ENCODE measurements at regions not wholly inside any gene's neighbourhood (a gene's known extent, or its start where the extent isn't known, plus 50 kb on each side); places are given as distances from the start of the nearest gene placed in this dataset.

DNA sequence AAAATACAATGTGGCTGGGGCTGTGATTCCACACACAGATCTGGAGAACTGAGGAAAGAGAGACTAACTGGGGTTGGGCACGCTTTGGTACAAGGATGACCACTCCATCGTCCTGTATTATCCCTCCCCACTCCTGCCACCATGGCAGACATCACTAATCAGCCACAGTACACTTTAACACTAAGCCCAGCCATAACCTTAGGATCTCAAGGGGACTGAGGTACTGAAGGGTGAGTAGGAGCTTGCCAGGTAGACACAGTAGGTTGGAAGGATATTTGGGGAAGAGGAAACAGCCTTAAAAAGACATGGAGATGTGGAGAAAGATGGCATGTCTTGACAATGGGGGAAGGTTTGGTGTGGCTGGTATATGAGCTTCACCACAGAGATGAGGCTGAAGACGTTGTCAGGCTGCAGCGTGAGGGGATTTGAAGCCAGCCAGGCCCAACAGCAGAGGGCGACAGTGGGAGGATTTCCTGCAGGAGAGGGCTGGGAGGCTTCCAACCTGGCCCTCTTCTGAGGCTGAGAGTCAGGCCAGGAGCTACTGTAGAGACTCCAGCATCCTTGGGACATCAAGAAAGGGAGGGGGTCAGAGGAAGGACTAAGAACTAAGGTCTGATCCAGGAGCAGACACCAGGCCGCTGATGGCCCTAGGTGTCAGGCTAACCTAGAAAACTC lies 58.6 kb upstream of the COL13A1 start:
- DNase-seq (ENCODE audit: low read depth), result peak; percentile 37
- peak; percentile 61 for TF ChIP-seq CTCF (IDR thresholded peaks at IDR 0.05; ENCODE audit: insufficient read depth, low read depth, low read length)
- no peak overlapping the region for H3K4me3 ChIP-seq (ENCODE audit: low read depth, low read length)

- no peak for DNase-seq (ENCODE audit: low read depth)
- TF ChIP-seq CTCF (IDR thresholded peaks at IDR 0.05; ENCODE audit: insufficient read depth, low read depth, low read length), result no peak
- H3K4me3 ChIP-seq (ENCODE audit: low read depth, low read length), result no peak overlapping the region
Observed at GRCh38 chr10:69744971-69745370, 56.7 kb upstream of the COL13A1 start.

- DNase-seq (ENCODE audit: low read depth), result no peak
- no peak for TF ChIP-seq CTCF (IDR thresholded peaks at IDR 0.05; ENCODE audit: insufficient read depth, low read depth, low read length)
- H3K4me3 ChIP-seq (ENCODE audit: low read depth, low read length), result no peak overlapping the region
Observed at GRCh38 chr10:69745698-69746097, 56.0 kb upstream of the COL13A1 start.

DNA sequence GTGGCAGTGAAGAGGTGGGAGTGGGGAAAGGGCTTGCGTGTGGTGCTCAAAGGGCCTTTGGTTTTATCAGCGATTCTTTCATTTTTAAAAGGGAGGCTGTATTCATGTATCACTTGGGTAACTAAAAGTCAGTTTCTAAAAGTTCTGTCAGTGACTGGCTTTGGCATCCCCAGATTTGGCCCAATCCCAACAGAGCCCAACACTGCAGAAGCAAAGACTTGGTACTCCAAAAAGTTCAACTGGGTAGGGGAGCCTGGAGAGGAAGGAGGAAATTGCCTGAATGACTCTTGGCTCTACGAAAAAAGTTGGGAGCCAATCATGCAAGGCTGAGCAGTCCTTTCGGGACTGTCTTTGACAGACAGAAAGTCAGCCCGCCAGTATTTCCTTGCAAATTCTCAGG lies 54.5 kb upstream of the COL13A1 start:
- no peak for TF ChIP-seq CTCF (IDR thresholded peaks at IDR 0.05; ENCODE audit: insufficient read depth, low read depth, low read length)
- no peak overlapping the region for H3K4me3 ChIP-seq (ENCODE audit: low read depth, low read length)
- no peak for DNase-seq (ENCODE audit: low read depth)

GRCh38 chr10:69748621-69749020 lies 53.1 kb upstream of the COL13A1 start:
- TF ChIP-seq CTCF (IDR thresholded peaks at IDR 0.05; ENCODE audit: insufficient read depth, low read depth, low read length), result no peak
- no peak for DNase-seq (ENCODE audit: low read depth)
- H3K4me3 ChIP-seq (ENCODE audit: low read depth, low read length), result no peak overlapping the region

DNA sequence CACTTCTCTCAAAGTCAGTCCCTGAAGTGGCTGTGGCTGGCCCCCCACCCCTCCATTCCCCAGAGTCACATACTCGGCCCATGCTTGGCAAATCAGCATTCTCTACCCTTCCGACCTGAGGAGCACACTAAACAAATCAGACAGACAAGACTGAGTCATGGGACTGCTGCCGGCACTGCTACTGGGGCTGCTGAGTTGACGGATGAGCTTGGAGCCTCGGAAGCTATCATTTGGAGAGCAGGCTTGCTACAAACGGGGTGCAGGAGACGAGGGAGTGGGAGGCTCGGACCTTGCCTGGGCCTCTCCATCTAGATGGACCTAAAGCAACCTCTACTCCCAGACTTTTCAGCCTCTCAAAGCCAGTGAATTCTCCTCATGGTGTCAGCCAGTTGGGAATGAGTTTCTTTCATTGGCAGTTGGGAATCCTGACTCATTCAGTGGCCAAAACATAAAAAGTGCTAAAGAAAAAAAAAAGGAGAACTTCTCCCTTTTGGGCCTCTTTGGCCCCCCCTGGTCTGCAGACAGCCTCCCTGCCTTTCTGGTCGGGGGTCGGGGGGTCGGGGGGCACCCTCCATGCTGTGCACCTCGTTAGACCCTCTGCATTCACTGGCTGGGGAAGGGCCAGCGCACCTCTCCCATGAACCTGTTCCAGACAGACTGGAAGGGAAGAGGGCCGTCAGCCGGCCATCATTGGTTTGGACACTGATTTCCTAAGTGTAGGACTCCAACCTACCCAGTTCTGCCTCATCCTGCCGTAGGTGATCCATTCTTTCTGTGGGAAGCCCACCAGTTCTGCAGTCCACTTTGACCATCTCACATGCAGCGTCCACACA lies 52.3 kb upstream of the COL13A1 start:
- DNase-seq (ENCODE audit: low read depth), result no peak
- no peak for TF ChIP-seq CTCF (IDR thresholded peaks at IDR 0.05; ENCODE audit: insufficient read depth, low read depth, low read length)
- no peak overlapping the region for H3K4me3 ChIP-seq (ENCODE audit: low read depth, low read length)
